ENCODE measurements at regions not wholly inside any gene's neighbourhood (a gene's known extent, or its start where the extent isn't known, plus 50 kb on each side); places are given as distances from the start of the nearest gene placed in this dataset.
"Not testable (repeated sequence)": the region's sequence is repeated elsewhere in the genome, so short reads cannot be mapped to it uniquely, and the experiment has no call there.

DNA sequence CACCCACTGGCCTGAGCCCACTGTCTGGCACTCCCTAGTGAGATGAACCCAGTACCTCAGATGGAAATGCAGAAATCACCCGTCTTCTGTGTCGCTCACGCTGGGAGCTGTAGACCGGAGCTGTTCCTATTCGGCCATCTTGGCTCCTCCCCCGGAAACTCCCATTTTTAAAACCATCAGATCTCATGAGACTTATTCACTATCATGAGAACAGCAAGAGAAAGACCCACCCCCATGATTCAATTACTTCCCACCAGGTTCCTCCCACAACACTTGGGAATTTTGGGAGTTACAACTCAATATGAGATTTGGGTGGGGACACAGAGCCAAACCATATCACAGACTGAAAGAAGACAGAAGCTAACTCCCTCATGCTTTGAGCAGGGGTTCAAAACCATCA is 134.5 kb downstream of the SLC39A8 start:
- DNase-seq (ENCODE audit: low read depth in 2 of 2) = not testable (repeated sequence)

DNA sequence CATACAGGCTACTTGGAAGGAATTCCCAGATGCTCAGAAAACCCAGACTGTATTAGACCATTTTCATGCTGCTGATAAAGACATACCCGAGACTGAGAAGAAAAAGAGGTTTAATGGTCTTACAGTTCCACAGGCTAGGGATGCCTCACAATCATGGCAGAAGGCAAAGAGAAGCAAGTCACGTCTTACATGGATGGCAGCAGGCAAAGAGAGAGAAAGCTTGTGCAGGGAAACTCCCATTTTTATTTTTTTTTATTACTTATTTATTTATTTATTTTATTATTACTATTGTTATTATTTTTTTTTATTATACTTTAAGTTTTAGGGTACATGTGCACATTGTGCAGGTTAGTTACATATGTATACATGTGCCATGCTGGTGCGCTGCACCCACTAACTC is 140.6 kb downstream of the SLC39A8 start:
- not testable (repeated sequence) for DNase-seq (ENCODE audit: low read depth in 2 of 2)

DNA sequence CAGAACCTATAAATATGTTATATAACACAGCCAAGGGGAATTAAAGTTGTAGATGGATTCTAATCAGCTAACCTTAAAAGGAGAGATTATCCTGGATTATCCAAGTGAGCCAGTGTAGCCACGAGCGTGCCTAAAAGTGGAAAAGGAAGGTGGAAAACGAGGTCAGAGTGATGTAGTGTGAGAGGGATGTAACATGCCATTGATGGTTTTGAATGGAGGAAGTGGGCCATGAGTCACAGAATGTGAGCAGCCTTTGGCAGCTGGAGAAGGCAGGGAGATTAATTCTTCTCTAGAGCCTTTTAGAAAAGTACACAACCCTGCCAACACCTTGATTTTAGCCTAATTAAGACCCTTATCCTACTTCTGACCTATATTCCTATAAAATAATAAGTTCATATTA is 149.1 kb downstream of the SLC39A8 start:
- peak; percentile 52 to 83 for DNase-seq (ENCODE audit: low read depth in 2 of 2)

DNA sequence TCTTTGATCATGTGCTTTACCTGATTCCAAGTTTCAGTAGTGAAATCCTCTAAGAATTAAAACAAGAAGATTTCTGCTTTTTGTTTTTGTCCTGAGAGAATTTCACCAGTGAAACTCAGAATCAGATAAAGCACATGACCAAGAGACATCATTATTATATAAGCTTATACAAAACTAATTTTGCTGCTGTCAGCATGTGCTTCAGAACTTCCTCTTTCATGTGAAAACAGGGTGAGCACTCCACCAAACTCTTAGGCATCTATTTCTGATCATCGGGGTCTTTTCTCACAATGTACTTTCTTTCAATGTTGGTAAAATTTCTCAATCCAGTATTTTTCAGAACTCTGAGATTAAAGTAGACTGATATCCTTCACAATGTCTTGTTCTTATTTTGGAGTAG is 152.1 kb downstream of the SLC39A8 start:
- DNase-seq (ENCODE audit: low read depth in 2 of 2) = no peak

DNA sequence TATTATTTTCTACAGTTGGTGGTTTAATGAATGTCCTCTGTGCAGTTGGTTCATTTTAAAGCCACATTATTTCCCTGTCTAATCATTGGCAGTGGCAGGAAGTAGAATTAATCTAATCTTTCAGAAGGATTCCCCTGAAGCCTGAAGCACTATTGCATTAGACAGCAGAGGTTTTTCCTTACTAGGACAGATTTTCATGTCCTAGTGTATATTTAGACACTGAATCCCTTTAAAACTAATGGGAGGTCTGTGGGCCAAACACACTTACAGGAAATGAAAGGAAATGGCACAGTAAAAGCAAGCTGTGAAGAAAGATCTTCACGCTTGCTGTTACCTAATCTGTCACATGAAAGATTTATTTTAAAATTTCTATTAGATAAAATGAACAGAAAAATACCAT is 165.2 kb downstream of the SLC39A8 start:
- peak; percentile 6 to 46 for DNase-seq (ENCODE audit: low read depth in 2 of 2)

DNA sequence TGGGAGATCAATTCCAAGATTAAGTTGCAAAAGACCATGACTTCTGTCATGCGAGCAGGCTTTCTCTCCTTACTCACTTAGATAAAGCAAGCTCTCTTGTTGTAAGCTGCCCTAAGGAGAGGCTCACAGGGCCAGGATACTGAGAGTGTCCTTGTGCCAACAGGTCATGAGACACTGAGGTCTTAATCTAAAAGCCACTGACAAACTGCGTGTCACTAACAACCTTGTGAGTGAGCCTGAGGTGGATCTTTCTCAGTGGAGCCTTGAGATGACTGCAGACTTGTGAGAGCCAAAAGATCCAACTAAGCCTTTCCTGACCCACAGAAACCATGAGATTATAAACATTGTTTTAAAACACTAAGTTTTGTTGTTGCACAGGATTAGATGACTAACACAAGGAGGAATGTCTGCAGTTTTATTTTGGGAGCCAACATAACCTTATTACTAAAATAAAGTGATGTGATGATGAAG is 170.5 kb downstream of the SLC39A8 start:
- peak in 1 of 2 donors; percentile 79 for DNase-seq (ENCODE audit: low read depth in 2 of 2)

DNA sequence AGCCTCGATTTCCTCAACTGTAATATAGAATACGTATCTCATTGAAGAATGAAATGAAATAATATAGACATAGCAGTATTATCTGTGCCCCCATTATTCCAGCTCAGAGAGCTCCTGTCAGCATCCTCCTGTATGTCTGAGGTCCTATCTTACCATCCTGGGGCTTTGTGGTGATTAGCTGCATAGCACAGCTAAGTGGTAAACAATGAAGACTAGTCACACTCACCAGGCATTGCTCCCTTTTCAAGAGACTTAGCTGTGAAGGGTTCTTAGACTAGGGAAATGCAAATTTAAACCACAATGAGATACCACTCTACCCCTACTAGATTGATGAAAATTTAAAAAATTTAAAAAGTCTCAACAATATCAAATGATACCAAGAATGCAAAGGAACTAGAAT is 172.9 kb downstream of the SLC39A8 start:
- no peak for DNase-seq (ENCODE audit: low read depth in 2 of 2)

DNA sequence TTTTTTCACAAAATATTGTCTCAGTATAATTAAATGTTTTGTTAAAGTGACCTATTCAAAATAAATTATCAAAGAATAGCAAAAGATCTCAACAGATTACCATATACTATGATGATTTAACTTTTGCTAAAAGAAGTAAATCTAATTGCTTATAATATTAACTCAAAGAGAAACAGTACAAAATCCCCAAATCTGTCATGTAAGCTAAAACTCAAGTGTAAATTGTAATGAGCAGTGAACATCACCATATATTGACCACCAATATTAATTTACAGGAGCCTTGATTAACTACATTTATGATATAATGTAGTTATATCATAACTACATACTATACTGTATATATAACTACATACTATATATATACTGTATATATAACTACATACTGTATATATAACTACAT is 174.4 kb downstream of the SLC39A8 start:
- no peak for DNase-seq (ENCODE audit: low read depth in 2 of 2)

DNA sequence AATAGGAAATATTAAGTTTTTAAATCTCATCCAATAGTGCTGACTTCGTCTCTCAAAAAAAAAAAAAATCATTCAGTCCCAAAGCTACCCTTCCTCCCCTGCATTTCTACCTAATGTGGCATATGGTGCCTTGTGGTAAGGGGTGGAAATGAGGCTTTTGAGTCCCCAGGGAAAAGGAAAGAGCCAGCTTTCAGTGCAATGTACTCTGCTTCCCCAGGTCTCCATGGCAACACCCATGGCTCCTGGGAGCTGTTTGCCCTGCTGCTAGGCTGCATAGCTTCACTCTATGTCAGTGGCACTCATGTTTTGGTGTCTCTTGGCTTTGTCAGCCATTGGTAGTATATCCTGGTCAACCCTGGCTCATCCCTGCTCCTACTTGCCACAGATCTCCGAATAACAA is 175.9 kb downstream of the SLC39A8 start:
- peak; percentile 10 to 26 for DNase-seq (ENCODE audit: low read depth in 2 of 2)

DNA sequence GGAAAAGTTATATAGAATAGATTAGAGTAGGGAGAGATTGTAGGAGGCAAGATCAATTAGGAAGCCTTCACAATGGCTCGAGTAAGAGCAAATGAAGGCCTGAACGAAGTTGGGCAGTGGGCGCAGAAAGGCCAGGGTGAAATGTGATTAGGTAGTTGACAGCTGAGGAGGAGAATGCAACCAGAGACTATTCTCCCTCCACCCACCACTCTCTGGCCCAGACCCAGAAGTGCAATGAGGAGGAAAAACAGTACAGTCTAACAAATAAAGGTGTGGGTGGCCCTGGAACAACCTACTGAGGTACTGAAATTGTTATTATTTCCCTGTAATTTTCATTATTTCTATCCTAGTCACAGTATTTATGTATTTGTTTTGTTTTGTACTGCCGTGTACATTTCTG is 176.7 kb downstream of the SLC39A8 start:
- no peak for DNase-seq (ENCODE audit: low read depth in 2 of 2)

DNA sequence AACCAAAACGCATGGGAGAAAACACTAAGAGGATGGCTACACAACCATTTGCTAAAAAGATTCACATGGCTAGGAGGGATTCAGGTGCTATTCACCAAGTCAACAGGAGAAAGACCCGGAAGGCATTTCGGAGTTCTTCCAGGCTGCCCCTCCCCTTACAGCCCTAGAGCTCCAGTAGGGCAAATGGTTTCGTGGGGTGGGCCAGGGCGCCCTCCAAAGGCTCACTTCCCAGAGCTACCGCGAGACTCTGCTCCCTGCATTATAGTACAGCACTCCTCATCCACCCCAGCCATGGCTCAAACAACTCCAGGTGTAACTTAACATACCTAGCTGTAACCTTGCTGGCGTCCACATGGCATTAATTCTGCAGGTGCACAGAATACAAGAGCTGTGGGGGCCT is 179.7 kb downstream of the SLC39A8 start:
- DNase-seq (ENCODE audit: low read depth in 2 of 2) = no peak

DNA sequence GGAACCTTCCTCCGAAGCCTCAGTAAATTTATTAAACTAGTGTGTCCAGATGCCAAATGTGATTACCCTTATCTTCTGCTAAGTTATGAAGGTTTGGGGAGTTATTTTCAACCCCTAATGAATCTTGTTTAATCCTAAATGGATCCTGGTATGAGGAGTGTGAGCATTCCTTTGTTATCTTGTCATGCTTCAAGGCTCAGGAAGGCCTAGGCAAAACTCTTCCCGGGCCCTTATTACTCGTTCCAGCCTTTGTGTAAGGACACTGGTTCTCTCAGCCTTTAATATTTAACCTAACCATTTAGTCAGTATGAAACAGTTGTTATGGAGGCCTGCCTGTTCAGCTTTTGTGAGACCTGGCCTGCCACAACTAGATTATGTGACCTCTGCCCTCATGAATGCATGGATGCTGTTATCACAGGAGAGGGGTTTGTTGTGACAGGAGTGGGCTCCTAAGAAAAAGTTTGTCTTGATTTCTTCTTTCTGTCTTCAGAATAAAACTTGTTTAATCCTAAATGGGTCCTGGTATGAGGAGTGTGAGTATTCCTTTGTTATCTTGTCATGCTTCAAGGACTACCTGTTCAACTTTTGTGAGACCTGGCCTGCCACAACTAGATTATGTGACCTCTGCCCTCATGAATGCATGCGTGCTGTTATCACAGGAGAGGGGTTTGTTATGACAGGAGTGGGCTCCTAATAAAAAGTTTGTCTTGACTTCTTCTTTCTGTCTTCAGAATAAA is 181.7 kb downstream of the SLC39A8 start:
- no peak for DNase-seq (ENCODE audit: low read depth in 2 of 2)

DNA sequence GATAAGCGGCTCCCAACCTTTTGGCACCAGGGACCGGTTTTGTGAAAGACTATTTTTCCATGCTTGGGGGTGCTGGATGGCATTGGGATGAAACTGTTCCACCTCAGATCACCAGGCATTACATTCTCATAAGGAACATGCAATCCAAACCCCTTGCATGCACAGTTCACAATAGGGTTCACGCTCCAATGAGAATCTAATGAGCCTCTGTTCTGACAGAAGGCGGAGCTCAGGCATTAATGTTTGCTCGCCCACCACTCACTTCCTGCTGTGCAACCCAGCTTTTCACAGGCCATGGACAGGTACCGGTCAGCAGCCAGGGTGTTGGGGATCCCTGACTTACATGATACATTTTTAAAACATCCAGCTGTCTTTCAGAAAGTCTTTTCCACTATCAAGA is 187.3 kb downstream of the SLC39A8 start:
- DNase-seq (ENCODE audit: low read depth in 2 of 2) = no peak

DNA sequence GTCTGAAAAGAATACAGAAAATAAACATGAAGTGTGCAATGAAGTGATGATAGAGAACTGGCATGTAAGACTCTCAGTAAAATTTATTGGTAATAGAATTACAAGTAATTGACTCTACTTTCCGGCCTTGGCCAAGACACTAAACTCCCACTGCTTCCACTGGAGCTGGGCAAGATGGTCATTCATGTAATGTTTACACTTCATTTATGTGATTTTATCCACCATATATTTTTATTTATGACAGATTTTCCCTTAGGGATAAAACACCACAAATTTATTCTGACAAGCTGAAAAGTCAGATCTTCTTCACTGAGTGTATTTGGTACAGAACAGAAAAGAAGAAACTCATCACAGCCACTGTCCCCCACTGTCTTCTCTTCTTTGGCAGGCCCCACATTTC is 191.9 kb downstream of the SLC39A8 start:
- DNase-seq (ENCODE audit: low read depth in 2 of 2) = no peak

DNA sequence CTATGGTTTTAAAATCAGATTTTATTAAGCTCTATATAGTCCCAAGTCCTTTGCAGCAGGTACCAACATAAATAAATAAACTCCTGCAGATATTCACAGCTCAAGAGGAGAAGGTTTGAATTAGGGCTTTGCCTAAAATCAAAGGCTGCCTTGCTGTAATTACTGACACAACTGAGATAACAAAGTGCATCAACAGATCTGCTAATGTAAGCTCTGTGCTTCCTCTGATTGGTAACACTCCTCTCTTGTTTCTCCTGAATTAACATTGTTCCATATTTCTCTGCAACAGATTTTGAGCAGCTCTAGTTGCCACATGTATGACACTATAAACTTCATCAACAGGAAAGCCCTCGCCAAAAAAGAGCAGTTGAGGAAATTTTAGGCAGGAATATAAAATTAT is 193.6 kb downstream of the SLC39A8 start:
- no peak for DNase-seq (ENCODE audit: low read depth in 2 of 2)

DNA sequence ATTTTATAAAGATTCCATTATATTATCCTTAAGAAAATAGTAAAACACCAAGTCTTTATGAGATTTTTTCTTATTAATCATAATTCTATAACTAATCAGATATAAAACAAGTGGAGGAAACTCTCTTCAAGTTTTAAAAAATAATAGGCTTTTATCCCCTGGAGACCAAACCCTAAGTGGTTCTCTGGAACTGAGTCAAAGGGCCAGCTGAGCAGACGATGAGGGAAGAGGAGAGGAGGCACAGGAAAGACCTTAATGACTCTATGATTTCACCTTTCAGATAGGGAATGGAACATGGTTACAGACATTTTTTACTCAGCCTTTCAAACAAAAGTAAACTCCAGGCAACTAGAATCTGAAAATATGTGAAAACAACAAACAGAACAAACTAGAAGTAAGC is 201.8 kb downstream of the SLC39A8 start:
- peak; percentile 28 for DNase-seq (ENCODE audit: low read depth in 2 of 2)

DNA sequence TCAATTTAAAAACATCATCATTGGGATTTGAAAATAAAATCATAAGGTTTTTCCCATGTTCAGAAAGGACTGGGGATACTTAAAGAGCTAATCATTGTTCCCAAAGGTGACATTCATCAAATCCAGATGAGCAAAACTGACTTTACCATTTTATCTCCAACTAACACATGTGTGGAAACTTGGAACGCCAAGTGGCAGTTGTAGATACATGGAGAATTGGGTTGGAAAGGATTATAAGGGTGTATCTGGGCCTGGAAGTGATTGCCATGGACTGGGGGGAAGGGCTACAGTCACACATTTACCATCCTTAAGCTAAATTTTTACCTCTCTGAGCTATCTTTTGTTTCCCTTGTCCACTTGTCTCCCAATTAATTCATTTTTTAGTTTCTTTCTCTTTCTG is 203.4 kb downstream of the SLC39A8 start:
- DNase-seq (ENCODE audit: low read depth in 2 of 2) = no peak

DNA sequence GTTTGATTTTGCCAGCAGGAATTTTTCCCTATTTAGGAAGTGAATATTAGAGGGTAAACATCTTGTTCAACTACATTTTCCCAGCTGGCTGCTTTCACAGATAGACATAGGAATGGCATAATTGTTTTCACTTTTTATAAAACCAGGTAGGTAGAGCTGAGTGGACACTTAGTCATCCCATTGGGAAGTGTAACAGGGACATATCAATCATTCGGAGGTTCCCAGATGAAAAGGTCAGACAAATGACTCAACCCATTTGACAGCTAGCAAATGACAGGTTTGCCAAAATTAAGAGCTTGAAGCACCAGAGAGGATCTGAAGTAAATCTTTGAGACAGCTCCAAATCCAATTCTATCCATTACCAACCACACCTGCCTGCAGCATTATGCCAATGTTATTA is 205.3 kb downstream of the SLC39A8 start:
- DNase-seq (ENCODE audit: low read depth in 2 of 2) = peak; percentile 73 to 82

DNA sequence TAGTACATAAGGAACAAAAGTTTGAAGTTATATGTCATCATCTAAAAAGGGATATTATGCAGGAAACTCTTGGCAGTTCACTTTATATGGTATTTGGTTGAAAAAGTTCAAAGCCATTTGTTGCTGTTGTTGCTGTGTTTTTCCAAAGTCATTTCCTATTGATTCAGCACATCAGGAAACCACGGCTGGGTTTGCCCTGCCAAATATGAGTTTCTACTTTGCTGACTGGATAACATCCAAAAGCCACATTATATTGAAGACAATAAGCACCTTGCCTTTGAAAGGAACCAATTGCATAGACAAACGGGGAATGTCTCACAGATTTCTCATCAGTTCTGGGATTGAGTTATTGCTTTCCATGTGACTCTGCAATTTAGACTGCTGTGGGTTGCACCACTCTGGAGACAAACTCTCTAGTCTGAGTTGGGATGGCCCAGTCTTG is 206.1 kb downstream of the SLC39A8 start:
- peak; percentile 93 to 98 for DNase-seq (ENCODE audit: low read depth in 2 of 2)

DNA sequence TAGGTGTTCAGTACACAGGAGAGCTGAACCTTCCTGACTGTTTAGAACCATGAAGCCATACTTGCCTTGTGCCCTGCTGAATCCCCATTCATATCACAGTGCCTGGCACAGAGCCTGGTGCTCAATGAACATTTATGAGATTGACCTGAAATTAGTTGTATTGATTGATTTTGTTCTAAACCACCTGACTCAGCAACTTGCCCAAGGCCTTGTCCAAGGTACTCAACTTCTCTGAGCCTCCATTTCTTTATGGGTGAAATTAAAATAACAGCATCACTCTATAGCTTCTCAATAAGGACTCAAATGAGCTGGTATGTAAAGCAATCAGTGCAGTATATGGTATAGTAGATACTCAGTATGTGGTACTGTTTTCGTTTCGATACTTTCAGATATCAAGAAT is 208.1 kb downstream of the SLC39A8 start:
- DNase-seq (ENCODE audit: low read depth in 2 of 2) = no peak

DNA sequence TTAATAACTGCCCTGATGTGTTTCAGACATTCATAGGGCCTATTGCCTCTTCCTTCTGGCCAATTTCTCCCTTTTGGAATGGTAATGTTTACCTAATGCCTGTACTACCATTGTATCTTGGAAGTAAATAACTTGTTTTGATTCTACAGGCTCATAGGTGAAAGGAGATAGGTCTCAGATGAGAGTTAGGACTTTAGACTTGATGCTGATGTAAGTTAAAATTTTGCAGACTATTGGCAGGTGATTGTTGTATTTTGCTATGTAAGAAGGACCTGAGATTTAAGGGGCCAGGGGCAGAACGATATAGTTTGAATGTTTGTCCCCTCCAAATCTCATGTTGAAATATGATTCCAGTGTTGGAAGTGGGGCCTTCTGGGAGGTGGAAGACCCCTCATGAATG is 215.5 kb downstream of the SLC39A8 start:
- DNase-seq (ENCODE audit: low read depth in 2 of 2) = no peak
